A549 (cell line): ENCODE measurements at regions not wholly inside any gene's neighbourhood (a gene's known extent, or its start where the extent isn't known, plus 50 kb on each side); places are given as distances from the start of the nearest gene placed in this dataset.

Source experiments
- HEYL ChIP-seq: fragments of 250-450 bp; sonication (Bioruptor Pico); IDR thresholded peaks from 2 replicates; pipeline ENCODE4 v1.8.0; 2021; ENCODE audit warnings: mild to moderate bottlenecking, moderate library complexity
- POLR2A ChIP-seq: IDR thresholded peaks from 2 replicates; pipeline ENCODE4 v1.6.1; 2012; ENCODE audit warnings: mild to moderate bottlenecking, low read length
- TF ChIP-seq, protein P1 (sequence below): fragments of >200 bp; sonication (Bioruptor Twin); formaldehyde crosslinking; IDR thresholded peaks from 3 replicates; pipeline ENCODE4 v1.5.1; 2016

DNA sequence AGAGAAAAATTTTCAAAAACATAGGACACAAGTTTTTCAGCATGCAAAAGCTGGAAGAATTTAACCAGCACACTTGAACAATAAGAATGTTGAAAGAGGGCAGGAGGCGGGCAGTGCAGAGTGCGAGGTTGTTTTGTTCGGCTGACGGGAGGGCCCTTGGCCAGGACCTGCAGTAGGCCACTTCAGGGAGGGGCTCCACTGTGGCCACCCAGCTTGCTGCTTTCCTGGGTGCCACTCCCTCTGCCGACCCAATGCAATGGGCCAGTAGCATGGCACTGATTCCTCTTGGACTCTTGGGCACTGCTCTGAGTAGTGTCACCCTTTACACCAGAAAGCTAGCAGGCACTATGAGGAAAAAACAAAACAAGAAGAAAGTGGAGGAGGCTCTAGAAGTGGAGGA, 92.9 kb downstream of the SNRPE start:
- TF ChIP-seq, protein P1, sequence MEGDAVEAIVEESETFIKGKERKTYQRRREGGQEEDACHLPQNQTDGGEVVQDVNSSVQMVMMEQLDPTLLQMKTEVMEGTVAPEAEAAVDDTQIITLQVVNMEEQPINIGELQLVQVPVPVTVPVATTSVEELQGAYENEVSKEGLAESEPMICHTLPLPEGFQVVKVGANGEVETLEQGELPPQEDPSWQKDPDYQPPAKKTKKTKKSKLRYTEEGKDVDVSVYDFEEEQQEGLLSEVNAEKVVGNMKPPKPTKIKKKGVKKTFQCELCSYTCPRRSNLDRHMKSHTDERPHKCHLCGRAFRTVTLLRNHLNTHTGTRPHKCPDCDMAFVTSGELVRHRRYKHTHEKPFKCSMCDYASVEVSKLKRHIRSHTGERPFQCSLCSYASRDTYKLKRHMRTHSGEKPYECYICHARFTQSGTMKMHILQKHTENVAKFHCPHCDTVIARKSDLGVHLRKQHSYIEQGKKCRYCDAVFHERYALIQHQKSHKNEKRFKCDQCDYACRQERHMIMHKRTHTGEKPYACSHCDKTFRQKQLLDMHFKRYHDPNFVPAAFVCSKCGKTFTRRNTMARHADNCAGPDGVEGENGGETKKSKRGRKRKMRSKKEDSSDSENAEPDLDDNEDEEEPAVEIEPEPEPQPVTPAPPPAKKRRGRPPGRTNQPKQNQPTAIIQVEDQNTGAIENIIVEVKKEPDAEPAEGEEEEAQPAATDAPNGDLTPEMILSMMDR: no peak
- TF ChIP-seq HEYL (CRISPR knock-in tag): no peak
- no peak for TF ChIP-seq POLR2A
